ENCODE measurements at regions not wholly inside any gene's neighbourhood (a gene's known extent, or its start where the extent isn't known, plus 50 kb on each side); places are given as distances from the start of the nearest gene placed in this dataset.

GRCh38 chr2:118675531-118675930 is 171.9 kb downstream of the EN1 start:
- no peak for TF ChIP-seq CTCF (IDR thresholded peaks at IDR 0.05; ENCODE audit: extremely low read depth, insufficient read depth, missing control alignments)
- in situ Hi-C loops (cut with MboI; ENCODE audit: low pct_unique_long_range_greater_than_20kb, low sequenced_read_pairs, unreplicated experiment): no loop called here
- no peak for DNase-seq (ENCODE audit: low spot score)

- no peak for TF ChIP-seq CTCF (IDR thresholded peaks at IDR 0.05; ENCODE audit: extremely low read depth, insufficient read depth, missing control alignments)
- in situ Hi-C loops (cut with MboI; ENCODE audit: low pct_unique_long_range_greater_than_20kb, low sequenced_read_pairs, unreplicated experiment): no loop called here
- no peak for DNase-seq (ENCODE audit: low spot score)
Observed at GRCh38 chr2:118672571-118673158, 174.8 kb downstream of the EN1 start.

- TF ChIP-seq CTCF (IDR thresholded peaks at IDR 0.05; ENCODE audit: extremely low read depth, insufficient read depth, missing control alignments): no peak
- in situ Hi-C loops (cut with MboI; ENCODE audit: low pct_unique_long_range_greater_than_20kb, low sequenced_read_pairs, unreplicated experiment): no loop called here
- no peak for DNase-seq (ENCODE audit: low spot score)
Observed at GRCh38 chr2:118671701-118672454, 175.6 kb downstream of the EN1 start.

GRCh38 chr2:118670838-118671237 is 176.6 kb downstream of the EN1 start:
- no peak for DNase-seq (ENCODE audit: low spot score)
- TF ChIP-seq CTCF (IDR thresholded peaks at IDR 0.05; ENCODE audit: extremely low read depth, insufficient read depth, missing control alignments): no peak
- in situ Hi-C loops (cut with MboI; ENCODE audit: low pct_unique_long_range_greater_than_20kb, low sequenced_read_pairs, unreplicated experiment): no loop called here

GRCh38 chr2:118670276-118670675 is 177.2 kb downstream of the EN1 start:
- no peak for TF ChIP-seq CTCF (IDR thresholded peaks at IDR 0.05; ENCODE audit: extremely low read depth, insufficient read depth, missing control alignments)
- DNase-seq (ENCODE audit: low spot score): no peak
- in situ Hi-C loops (cut with MboI; ENCODE audit: low pct_unique_long_range_greater_than_20kb, low sequenced_read_pairs, unreplicated experiment): no loop called here

- no peak for TF ChIP-seq CTCF (IDR thresholded peaks at IDR 0.05; ENCODE audit: extremely low read depth, insufficient read depth, missing control alignments)
- in situ Hi-C loops (cut with MboI; ENCODE audit: low pct_unique_long_range_greater_than_20kb, low sequenced_read_pairs, unreplicated experiment): no loop called here
- DNase-seq (ENCODE audit: low spot score): no peak
Observed at GRCh38 chr2:118669654-118670053, 177.8 kb downstream of the EN1 start.

All from GM13977 (cell line).